Body of pancreas (tissue), 4 donors: ENCODE measurements at regions not wholly inside any gene's neighbourhood (a gene's known extent, or its start where the extent isn't known, plus 50 kb on each side); places are given as distances from the start of the nearest gene placed in this dataset.

Experiments used
- POLR2A ChIP-seq, 3 donors: fragments of 450-650 bp; IDR thresholded peaks; one replicate each; pipeline ENCODE4 v1.6.1; 2016; ENCODE audit warnings: antibody characterized with exemption in 3 of 3, mild to moderate bottlenecking in 2 of 3
- TF ChIP-seq, protein P1 (sequence below), 7 experiments: fragments of 450-650 bp in 4 of 7; fragments of 200-600 bp in 3 of 7; sonication (generic) in 3 of 7; IDR thresholded peaks; one replicate each; pipeline ENCODE4 v1.5.1; 2016 to 2019; ENCODE audit warnings: antibody characterized with exemption in 7 of 7

DNA sequence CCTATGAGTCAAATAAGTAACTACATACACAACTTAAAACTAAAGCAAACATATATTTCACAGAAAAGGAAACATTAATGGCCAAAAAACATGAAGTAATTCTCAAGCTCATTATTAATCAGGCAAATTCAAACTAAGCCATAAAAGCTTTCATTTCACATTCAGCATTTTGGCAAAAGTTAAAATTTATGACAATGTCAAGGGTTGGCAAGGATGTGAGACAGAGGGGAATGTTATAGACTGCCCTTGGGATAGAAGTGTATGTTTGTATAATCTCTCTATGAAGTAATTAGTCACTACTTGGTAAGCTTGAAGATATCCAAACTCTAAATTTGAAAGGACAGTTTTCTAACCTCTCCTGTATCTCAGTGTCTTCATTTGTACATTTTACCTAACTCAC is 539.4 kb downstream of the RIT2 start:
- TF ChIP-seq POLR2A (IDR thresholded peaks at IDR 0.05) = no peak
- TF ChIP-seq, protein P1, sequence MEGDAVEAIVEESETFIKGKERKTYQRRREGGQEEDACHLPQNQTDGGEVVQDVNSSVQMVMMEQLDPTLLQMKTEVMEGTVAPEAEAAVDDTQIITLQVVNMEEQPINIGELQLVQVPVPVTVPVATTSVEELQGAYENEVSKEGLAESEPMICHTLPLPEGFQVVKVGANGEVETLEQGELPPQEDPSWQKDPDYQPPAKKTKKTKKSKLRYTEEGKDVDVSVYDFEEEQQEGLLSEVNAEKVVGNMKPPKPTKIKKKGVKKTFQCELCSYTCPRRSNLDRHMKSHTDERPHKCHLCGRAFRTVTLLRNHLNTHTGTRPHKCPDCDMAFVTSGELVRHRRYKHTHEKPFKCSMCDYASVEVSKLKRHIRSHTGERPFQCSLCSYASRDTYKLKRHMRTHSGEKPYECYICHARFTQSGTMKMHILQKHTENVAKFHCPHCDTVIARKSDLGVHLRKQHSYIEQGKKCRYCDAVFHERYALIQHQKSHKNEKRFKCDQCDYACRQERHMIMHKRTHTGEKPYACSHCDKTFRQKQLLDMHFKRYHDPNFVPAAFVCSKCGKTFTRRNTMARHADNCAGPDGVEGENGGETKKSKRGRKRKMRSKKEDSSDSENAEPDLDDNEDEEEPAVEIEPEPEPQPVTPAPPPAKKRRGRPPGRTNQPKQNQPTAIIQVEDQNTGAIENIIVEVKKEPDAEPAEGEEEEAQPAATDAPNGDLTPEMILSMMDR (IDR thresholded peaks at IDR 0.05) = no peak
